GM19397 (cell line): ENCODE measurements at regions not wholly inside any gene's neighbourhood (a gene's known extent, or its start where the extent isn't known, plus 50 kb on each side); places are given as distances from the start of the nearest gene placed in this dataset.
"Not testable (repeated sequence)": the region's sequence is repeated elsewhere in the genome, so short reads cannot be mapped to it uniquely, and the experiment has no call there.

Experiments used
- ATAC-seq: cut with Tn5 transposase; IDR thresholded peaks from one replicate; pipeline ENCODE4 v1.9.1; 2021; ENCODE audit warnings: mild to moderate bottlenecking, moderate library complexity; ENCODE audit not compliant: unreplicated experiment

DNA sequence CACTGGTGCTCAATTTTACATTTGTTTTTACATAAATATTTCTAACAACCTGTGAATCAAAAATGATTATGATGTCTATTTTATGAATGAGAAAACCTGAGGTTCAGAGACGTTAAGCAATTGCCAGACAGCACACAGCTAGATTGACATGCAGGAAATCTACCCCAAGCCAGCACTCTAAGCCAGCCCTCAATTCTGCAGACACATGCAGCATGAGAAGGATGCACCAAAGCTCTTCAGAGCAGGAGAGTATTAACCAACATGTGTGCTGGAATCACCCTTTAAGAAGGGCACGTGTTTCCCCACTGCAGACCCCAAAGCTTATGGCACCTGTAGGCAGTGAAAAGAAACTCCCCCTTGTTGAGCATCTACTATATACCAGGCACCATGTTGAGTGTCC, 126.1 kb upstream of the ARHGEF3 start:
- no peak for ATAC-seq

DNA sequence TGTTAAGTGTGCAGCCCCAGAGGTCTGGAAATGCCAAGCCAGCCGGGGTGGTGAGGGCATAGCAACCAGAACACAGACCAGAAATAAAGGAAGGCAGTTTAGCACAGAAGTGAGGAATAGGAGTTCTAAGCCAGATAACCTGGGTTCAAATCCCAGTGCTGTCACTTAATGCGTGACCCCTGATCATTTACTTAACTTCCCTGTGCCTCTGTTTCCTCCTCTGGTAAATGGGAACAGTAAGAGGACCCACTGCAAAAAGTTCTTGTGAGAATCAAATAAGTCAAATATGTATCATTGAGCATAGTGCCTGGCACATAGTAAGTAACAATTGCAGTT, 125.2 kb upstream of the ARHGEF3 start:
- no peak for ATAC-seq

DNA sequence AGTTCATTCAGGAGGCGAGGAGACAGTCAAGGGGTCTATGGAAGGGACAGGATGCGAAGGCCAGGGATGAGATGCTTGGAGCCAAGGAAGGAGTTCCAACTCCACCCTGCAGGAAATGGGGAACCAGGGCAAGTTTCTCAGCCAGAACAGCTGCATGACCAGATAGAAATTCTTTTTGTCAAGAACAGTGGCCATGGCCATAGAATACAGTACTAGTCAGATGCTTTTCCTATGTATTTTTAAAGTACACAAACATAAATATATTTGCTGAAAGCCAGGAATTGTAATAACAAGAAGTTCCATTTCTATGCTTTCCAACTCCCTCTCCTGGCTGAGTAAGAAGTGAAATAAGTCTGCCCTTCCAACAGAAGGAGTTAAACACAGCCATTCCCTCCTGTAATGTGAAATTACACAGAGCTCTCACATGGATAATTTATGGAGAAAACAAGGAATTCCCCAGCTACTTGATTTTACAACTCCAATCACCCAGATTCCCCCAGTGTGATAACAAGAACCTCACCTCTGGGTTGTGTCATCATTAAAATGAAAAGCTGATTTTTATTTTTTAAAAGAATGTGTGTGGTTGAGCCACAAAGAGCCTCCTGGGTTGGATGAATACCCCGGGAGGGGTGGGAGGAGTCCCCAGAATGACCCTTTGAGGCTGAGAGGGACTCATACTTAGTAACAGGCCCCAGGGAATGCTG, 124.6 kb upstream of the ARHGEF3 start:
- ATAC-seq, result no peak

DNA sequence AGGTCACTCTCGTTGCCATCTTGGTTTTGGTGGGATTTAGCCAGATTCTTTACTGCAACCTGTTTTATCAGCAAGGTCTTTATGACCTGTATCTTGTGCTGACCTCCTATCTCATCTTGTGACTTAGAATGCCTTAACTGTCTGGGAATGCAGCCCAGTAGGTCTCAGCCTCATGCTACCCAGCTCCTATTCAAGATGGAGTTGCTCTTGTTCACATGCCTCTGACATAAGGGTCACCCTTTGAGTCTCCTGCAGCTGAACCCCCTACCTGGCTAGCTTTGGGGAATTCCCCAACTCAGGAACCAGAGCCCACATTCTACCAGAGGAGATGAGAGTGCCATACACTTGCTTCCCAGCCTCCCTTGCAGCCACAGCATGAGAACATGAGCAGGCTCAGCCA, 123.0 kb upstream of the ARHGEF3 start:
- not testable (repeated sequence) for ATAC-seq

DNA sequence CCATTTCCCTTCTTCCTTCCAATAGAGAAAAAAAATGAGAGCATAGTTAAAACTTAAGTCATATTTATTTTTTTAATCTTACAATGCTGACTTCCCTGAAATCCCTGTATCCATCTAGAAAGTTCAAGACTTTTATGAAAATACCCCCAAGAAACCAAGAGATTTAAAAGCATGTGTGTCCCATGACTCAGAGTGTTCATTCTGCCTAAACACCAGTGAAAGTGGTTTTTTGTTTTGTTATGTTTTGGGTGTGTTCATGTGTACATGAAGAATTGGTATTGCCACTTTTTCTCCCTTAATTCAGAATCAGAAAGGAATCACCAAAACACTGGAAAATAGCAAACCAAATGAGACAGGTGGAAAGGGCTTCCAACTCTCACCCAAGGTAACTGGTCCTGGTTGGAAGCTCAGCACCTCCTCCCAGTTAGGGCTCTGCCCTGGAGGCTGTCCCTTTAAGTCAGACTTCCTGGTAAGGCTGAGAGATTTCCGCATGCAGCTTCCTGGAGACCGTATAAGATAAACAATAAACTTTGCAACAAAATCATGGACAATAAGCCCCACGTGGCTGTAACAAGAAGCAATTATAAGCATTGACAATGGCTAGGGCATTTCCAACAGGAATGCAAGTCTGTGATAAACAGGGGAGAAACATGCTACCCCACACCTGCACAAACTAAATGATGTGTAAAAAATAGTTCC, 121.9 kb upstream of the ARHGEF3 start:
- no peak for ATAC-seq

DNA sequence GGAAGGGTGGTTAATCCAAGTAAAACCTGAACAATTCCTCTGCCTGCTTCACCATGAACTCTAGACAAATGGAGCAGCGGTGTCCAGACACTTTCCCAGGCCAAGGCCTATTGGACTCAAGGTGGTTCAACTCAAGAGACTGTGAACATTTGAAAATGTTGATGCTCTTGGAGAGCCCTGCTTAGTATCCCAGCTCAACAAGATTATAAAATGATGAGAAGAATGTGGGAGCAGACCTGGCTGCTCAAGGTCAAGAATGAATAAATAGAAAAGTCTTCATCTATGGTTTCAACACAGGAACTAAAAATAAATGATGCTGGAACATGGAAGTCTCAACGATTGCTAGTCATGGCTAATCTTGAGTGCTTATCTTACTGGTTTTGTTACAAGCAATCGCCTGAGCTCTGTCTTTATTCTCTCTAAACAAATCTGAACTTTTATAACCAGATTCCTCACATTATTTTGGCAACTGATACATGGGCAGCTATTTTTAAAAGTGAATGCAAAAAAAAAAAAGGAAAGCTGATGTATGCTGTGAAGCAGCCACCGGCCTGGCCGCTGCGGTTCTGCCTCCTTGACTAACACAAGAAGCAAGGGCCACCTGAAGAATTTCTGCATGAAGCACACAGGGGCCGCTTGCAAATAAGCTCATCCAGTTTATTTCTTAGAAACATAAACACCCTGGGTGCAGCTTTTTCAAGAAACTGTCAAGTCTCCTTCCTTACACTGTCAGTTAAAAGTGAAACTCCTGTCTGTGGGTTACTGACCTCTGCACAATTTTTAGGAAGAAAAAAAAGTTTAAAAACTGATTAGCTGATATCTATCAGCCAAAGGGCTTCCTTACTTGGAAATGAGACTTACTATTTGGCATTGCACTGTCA, 120.1 kb upstream of the ARHGEF3 start:
- ATAC-seq, result no peak

DNA sequence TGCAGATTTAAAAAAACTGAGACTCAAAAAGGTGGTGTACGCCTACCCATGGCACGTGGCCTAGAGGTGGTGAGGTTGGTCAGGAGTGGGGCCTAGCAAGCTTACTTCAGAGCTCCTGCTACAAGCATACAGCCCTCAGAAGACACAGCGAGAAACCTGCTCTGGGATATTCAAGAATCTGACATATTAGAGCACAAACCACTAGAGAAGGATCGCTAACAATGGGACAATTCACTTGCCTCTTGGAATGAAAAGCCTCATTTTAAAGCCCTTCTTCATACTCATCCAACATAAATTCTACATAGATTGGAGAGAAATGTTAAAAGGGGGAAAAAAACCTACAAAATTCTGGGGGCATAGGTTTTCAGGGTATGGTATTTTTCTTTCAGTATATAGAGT, 118.0 kb upstream of the ARHGEF3 start:
- ATAC-seq, result no peak

DNA sequence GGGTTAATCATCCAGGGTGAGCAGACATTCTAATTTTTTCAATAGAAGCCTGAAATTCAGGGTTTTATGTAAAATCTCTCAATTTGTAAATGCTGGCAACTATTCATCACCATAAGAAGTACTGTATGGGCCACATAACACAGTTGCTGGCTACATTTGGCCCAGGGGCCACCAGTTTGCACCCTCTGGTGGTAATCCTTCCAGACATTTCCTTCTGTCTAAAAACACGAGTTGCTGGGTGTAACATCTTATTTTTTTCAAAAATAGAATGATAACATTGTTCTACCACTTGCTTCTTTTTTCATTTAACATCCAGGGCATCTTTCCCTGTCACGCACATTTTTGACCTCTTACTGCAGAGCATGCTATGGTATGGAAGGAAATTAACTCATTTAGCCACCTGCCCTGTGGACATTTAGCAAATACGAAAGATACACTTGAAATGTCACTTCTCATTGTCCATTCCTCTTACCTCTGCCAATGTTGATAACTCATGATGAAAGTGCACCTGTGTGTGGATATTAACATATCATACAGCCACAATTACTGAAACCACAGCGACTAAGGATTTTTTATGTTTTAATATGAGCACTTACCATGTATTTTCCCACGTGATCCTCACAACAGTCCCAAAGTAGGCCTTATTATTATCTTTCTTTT, 117.5 kb upstream of the ARHGEF3 start:
- no peak for ATAC-seq

DNA sequence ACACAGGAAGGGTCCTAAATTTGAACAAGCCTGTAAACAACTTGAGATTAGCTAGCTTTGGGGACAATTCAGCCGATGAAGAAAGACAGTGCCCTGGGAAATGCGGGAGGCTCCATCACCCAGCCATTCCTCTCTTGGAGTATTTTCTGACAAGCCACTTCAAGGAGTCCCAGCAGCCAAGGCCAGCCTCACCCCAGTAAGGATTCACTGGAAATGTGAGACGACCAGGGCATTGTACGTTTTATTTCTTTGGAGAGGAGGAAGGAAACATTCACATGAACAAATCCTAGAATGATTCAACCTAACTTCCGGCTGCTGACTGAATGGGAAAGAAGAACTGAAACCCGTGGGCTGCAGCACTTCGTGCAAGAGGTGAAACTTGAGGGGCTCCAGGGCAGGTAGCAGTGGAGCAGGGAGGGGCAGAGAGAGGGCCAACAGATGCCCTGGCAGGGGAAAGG, 116.4 kb upstream of the ARHGEF3 start:
- peak; percentile 40 for ATAC-seq

DNA sequence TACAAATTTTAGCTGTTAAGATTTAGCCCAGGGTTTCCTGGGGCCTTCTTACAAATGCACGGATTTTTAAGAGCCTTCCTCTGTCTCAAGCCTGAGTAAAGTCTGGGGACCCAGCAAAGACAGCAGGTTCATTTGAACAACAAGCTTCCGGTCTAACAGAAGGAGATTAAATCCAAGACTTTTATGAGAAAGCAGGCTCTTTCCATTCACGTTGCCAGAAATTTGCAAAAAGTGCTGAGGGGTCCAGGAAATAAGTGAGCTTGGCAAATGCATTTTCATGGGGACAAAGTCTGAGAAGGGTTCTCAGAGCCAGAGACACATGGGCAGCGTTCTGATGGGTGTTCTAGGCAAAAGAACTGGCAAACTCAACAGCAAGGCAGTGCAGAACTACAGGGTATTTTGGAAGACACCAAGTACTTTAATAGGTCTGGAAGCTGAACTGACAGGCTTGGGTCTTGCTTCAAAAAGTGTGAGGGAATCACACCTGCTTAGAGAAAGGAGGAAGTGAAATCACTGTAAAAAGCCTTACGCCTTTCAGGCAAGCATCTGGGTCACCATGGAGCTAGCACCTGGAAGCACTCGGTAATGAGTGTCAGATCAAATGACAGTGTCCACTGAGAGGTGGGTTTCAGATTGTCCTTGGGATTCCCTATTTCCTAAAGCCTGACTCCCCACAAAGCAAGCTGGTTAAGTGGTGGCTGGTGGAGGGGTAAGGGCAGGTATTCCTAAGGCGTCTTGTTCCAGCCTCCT, 115.8 kb upstream of the ARHGEF3 start:
- peak; percentile 59 for ATAC-seq

DNA sequence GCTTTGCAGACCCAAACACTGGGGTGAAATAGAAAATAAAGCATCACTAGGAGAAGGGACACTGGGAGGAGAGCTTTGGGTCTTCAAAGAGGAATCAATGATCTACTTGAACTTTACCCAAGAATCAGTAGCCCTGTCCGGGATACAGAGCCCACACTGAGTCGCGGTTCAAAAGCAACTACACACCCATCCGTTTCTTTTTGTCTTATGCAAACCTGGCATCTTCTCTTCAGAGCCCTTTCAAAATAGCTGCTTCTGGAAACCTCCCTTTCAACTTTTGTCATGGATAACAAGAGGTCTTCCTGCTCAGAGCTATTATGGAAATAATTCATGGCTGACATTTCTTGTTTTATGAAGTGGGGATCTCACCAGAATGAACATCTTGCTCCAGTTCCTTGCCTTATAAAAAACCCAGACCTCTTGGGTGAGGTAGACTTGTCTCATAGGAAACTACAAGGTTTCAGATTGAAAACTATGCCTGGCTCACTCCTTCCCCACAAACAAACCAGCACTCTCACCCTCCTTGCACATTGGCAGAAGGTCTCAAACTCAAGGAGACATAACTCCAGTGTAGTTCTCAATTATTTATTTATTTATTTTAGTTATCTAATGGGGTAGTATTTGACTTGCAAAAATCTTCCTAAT, 115.1 kb upstream of the ARHGEF3 start:
- ATAC-seq, result no peak

DNA sequence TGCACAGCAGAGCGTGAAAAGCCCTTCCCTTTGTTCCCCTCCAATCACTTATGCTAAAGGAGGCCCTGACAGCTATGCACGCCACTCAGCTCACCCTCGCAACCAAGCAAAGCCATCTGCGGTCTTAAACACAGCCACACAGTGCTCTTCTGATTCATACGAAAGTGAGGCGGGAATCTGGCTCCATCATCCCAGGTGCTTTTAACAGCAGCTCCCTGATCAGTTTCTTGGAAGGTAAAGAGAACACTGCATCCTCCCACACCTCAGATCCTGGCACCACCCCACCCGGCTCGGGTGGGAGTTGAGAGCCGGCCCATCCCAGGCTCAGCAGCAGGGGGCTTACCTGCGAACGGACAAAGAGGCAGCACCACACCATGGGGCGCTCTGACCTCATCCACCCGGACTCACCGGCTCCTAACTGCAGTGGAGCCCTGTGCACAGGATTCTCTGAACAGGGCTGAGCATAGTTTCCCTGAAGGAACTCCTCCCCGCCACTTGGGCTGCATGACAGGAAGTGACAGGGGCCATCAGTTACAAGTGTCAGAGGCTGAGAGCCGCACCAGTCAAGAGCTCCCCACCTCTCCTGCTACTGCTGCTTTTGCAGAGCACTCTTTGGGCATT, 114.3 kb upstream of the ARHGEF3 start:
- ATAC-seq, result peak; percentile 45

DNA sequence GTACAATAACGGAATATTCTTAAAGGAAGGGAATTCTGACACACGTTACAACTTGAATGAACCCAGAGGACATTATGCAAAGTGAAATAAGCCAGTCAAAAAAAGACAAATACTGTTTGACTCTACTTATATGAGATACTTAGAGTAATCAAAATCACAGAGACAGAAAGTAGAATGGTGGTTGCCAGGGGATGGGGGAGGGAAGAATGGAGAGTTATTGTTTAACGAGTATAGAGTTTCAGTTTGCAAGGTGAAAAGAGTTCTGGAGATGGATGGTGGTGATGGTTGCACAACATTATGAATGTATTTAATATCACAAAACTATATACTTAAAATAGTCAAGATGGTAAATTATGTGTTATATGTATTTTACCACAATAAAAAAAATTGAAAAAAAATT, 112.9 kb upstream of the ARHGEF3 start:
- no peak for ATAC-seq

DNA sequence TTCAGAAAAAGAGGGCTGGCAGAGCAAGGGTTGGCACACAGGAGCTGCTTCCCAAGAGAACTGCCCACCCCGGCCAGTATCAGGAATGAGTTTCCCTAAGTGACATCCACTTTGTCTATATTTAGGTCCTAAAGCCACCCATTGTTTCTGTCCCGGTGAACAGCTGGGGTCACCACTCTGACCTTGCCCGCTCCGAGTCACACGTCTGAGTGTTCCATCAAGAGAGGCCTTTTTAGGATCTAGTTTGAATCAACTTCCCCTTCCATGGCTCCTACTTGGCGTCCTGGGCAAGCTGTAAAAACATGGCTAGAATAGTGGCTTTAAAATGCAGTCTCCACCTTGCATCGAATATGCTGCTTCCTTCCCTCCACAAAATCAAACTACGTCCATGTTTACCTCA, 109.6 kb upstream of the ARHGEF3 start:
- no peak for ATAC-seq

DNA sequence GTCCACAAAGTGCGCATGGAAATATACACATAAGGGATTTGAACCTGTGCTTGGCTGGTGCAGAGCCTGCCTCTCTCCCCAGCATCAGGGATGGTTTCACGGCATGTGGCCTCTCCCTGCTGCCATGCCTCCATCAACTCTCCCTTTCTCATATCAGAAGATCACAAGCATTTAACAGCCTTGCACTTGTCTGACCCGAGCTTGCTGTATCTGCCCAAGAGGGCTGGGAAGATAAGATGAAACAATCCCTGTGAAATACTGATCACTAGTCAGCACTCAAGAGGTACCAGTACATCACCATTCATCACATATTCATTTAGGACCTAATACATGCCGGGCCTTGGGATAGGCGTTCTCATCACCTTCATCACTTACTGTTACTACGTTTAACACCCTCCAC, 107.6 kb upstream of the ARHGEF3 start:
- ATAC-seq, result no peak

DNA sequence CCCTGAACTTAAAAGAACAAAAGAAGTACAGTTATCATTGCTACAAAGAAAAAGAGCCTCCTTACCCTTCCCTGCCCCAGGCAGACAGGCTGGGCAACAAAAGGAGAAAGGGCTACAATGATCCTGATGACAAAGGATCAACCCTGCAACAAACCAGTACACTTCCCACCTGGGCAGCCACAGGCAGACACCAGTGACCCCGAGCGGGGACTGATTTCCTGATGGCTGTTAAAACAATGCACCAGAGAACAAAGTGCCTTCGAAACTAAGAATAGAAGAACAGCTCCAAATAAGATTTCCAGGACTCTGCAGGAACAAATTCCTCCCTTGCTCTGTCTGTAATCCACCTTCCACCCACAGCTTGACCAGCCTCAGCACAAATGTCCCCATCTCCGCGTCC, 106.3 kb upstream of the ARHGEF3 start:
- ATAC-seq, result no peak

DNA sequence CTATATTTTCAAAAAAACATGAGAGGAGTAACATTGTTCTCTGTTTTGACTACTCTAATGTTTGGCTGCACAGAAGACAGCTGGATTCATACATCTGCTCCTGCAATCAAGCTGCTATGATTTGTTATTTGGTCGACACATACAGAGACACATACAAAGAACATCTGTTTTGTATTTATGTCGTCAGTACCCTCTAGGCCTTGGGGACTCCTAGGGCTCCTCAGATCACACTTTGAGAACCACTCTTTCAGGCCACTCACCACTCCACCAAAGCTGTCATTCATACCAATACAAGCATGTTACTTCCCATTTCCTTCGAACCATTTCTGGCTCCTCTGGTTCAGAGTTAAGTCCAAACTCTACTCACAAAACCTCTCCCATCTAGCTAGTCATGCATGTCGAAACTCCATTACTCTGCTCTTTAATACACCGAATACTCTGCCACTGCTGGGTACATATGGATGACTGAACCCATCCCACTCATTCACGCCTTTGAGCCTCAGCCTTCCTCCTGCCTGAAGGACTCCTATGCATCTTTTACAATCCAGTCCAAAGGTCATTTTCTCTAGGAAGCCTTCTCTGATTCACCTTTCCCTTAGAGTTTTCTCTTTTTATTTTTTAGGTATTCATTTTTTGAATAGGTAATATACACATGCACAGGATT, 102.9 kb upstream of the ARHGEF3 start:
- no peak for ATAC-seq

DNA sequence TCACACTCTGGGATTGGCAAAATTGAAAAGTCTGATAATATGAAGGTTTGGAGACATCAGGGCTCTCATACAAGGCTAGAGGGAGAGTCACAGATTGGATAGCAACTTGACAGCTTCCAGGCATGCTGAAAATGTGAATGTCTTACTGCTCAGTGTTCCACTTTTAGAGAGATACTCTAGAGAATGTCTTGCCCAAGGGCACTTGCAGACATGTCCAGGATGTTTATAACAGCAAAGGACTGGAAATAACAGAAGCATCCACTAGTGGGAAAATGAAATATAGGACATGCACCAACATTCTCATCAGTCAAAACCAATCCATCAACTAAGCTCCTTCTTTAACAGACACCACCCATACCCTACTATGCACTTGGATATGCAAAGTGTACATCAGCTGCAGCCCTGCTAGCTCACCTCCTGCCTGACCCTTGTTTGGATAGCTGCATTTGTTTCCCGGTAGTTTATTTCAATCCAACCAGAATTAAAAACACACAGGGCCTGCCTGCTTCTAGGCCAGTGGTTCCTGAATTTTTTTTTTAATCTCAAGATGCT, 101.6 kb upstream of the ARHGEF3 start:
- no peak for ATAC-seq
